ENCODE measurements at regions not wholly inside any gene's neighbourhood (a gene's known extent, or its start where the extent isn't known, plus 50 kb on each side); places are given as distances from the start of the nearest gene placed in this dataset.
"Not testable (repeated sequence)": the region's sequence is repeated elsewhere in the genome, so short reads cannot be mapped to it uniquely, and the experiment has no call there.

DNA sequence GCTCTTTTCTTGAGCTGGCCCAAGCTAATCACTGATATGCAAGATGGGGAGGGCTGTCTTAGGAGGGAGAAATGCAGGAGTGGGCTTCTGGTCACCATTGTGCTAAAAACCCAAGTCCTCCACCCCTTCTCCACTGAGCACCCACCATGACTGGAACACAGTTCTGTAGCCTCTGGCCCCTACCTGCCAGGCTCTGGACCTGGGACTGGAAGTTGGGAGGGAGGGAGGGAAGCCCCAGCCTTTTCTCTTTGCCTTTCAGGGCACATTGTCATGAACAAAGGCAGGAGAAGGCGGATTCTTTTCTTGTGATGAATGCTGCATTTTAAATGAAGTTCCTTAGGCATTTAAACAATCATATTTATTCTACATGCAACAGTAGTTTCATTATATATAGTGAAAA, 559.1 kb upstream of the TRPC7 start:
- DNase-seq (ENCODE audit: low read depth in 2 of 3, low spot score in 2 of 3), result no peak

DNA sequence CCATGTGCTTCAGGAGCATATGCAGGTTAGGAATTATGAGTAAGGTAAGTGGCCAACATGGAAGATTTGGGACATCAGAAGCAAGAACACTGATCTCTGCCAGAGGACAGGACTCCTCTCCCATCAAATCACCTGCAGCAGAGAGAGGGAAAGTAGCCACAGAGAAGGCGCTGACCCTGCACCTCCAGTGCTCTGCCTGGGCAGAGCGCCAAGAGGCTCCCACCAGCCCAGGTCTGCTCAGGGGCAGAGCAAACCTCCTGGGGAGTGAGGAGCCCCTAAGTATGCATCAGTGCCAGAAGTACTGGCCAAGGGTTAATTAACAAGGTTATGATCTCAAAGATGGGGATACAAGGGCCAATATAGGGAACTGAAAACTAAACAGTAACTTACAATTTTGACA, 545.3 kb upstream of the TRPC7 start:
- no peak for DNase-seq (ENCODE audit: low read depth in 2 of 3, low spot score in 2 of 3)

- DNase-seq (ENCODE audit: low read depth in 2 of 3, low spot score in 2 of 3), result no peak
Observed at GRCh38 chr5:136909906-136910305, 544.6 kb upstream of the TRPC7 start.

- DNase-seq (ENCODE audit: low read depth in 2 of 3, low spot score in 2 of 3), result no peak
Observed at GRCh38 chr5:136907371-136907770, 542.0 kb upstream of the TRPC7 start.

DNA sequence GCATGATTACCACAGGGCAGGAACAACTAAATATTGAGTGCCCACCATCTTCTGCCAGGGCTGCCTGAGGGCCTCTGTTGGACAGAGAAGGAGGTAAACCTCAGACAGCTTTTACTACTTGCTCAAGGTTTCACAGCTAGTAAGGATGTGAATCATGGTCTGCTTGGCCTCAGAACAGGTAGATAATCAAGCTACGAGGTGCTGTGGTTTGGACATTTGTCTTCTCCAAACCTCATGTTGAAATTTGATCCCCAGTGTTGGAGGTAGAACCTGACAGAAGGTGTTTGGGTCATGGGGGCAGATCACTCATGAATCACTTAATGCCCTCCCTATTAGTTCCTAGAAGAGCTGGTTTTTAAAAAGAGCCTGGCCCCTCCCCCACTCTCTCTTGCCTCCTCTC, 541.2 kb upstream of the TRPC7 start:
- no peak for DNase-seq (ENCODE audit: low read depth in 2 of 3, low spot score in 2 of 3)

GRCh38 chr5:136905571-136905970, 540.2 kb upstream of the TRPC7 start:
- DNase-seq (ENCODE audit: low read depth in 2 of 3, low spot score in 2 of 3), result no peak

DNA sequence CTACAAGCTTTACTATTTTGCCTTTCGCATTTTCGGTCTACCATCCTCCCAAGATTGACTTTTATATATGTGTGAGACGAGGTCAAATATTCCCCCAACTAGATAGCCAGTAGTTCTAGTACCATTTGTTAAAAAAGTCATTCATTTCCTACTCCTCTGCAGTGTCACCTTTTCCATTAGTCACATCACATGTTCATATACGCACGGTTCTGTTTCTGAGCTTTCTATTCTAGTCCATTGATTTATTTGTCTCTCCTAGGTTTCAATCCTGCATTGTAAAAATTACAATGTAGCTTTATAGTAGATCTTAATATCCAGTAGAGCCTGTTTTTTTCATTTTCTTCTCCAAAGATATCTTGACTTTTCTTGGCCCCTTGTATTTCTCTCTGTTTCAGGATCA, 528.7 kb upstream of the TRPC7 start:
- no peak for DNase-seq (ENCODE audit: low read depth in 2 of 3, low spot score in 2 of 3)

DNA sequence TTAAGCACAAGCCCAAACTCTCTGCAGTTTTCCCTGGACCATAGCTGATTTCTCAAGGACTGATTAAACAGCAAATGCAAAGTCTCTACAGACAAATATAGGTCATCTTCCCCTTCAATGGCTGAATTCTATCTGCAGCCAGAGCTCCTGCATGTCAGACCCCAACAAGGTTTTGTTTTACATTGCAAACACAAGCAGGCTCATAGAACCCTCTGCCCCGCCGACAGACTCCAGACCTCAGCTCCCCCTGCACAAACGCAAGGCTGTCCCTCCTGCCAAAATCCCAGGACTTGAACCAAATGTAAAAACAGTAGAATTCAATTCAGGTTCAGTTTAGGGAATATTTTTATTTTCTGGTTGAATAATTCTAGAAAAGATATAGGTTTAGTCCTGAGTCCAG, 526.7 kb upstream of the TRPC7 start:
- DNase-seq (ENCODE audit: low read depth in 2 of 3, low spot score in 2 of 3), result no peak

- no peak for DNase-seq (ENCODE audit: low read depth in 2 of 3, low spot score in 2 of 3)
Observed at GRCh38 chr5:136891175-136891972, 526.0 kb upstream of the TRPC7 start.

GRCh38 chr5:136890431-136891148, 525.2 kb upstream of the TRPC7 start:
- no peak for DNase-seq (ENCODE audit: low read depth in 2 of 3, low spot score in 2 of 3)

GRCh38 chr5:136886608-136887007, 521.3 kb upstream of the TRPC7 start:
- no peak for DNase-seq (ENCODE audit: low read depth in 2 of 3, low spot score in 2 of 3)

DNA sequence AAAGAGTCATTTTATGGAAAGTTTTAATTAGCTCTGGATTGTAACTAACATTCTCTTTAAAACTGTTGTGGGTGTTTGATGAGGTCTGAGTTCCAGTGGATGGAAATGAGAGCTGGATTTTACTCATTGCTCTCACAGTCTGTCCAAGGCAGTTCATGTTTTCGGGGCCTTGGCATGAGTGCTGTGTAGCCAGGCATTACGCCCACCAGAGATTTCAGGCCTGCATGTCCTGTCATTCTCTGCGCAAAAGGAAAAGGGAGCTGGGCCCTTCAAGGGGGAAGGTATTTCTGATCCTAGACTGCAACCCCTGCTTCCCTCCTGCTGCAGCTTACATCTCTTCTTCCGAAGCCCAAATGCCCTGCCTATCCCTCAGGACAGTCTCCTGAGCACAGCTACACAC, 499.6 kb upstream of the TRPC7 start:
- DNase-seq (ENCODE audit: low read depth in 2 of 3, low spot score in 2 of 3), result no peak

DNA sequence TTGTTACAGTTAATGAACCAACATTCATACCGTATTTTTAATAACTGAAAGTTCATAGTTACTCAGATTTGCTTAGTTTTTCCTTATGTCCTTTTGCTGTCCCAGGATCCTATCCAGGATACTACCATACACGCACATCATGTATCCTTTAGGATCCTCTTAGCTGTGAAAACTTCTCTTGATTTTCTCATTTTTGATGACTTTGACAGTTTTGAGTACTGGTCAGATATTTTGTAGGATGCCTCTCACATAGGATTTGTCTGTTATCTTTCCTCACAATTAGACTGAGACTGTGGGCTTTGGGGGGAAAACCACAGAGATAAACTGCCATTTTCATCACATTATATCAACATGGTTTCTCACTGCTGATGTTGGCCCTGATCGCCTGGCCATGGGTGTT, 491.3 kb upstream of the TRPC7 start:
- DNase-seq (ENCODE audit: low read depth in 2 of 3, low spot score in 2 of 3), result no peak

DNA sequence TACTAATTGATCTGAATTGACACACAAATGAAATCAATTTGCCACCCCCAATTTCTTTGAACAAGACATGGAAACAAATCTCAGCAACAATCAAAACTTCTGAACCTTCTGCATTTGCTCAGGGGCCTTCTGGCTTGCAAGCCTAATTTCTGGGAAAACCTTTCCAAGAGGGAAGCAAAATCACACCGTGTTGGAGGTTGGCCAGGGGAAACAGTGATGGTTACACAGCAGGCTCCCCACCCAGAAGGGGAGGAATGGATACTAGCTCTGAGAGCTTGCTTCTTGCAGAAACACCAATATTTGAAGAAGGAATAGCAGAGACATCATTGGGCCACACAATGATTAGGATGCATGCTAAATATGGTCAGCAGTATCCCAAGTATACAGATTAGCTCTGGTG, 488.6 kb upstream of the TRPC7 start:
- no peak for DNase-seq (ENCODE audit: low read depth in 2 of 3, low spot score in 2 of 3)

DNA sequence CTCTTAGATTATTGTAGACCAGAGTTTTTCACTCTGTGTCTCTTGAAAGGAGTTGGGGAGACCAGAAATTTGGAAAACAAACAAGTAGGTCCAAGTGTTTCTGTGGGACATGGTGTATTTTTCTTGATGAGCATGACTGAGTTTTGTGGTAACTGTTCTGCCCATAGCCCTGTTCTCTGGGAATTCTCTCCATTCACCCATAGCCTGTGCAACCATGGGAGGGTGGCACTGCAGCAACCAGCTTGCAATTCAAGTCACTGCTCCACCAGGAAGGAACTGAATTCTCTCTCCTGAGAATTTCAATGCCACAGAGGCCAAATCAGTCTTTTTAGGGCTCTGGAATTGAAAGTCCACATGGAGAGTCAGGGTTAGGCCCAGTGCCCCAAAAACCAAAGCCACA, 475.3 kb upstream of the TRPC7 start:
- DNase-seq (ENCODE audit: low read depth in 2 of 3, low spot score in 2 of 3), result no peak

DNA sequence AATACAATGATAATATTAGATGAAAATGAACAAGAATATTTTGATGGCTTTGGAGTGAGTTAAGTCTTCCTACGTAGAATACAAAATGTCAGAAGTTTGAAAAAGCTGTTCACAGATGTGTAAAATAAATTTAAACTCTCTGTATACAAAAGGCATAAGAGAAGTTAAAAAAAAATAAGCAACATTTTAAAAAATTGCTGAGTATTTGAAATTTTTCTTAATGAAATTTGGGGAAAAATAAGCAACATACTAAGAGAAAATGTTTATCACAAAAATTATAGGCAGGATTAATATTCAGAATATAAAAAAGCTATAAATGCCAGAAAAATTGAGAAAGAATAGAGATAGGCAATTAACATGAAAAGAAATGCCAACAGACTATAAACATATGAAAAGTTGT, 470.7 kb upstream of the TRPC7 start:
- no peak for DNase-seq (ENCODE audit: low read depth in 2 of 3, low spot score in 2 of 3)

- DNase-seq (ENCODE audit: low read depth in 2 of 3, low spot score in 2 of 3), result no peak
Observed at GRCh38 chr5:136820848-136821247, 455.5 kb upstream of the TRPC7 start.

- no peak for DNase-seq (ENCODE audit: low read depth in 2 of 3, low spot score in 2 of 3)
Observed at GRCh38 chr5:136819526-136820302, 454.4 kb upstream of the TRPC7 start.

DNA sequence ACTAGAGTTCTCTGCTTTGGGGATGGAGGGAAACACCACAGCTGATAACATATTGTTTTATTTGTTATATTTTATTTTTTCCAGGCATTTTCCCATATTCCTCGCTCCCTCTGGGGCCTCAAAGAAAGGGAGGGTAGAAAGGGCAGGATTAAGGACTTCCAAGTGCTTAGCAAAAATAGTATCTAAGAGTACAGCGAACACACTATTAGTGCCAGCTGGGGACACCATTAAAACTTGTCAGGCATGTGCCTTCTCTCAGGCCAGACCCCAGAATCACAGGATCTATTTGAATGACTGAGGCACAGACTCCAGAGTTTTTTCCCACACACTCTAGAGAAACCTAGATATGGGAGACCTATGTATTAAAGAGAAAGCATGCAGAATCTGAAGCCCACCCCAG, 451.0 kb upstream of the TRPC7 start:
- no peak for DNase-seq (ENCODE audit: low read depth in 2 of 3, low spot score in 2 of 3)

DNA sequence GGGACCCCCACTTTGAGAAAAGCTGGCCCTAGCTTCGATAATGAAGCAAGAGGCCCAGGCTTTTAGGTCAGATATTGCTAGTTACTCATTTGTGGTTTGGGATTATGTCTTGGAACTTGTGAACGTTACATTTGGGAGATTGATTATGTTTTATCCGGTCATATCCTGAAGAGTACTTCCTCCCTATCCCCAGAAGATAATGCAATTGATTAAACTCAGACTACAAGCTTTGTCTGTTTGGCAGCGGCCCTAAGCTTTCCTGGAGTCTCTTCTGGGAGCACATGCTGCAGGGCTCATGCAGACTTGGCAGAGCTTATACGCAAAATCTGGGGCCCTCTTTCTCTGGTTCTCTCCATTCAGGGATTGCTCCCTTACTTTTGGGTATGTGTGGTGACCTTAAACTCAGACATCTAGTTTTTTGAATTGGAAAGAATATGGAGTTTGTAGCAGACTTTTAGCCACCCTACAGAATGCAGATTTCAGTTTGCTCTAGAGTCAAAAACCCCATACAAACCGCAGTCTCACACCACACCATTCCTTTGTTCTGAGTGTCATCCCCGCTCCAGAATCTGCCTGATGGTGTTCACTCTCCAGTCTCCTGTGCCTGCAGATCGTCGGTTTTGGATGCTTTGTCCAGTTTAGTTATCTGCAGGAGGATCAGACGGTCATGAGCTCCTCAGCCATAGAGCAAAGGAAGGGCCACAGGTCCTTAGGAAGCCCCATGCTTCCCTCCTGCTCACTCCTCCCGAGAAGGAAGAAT, 449.5 kb upstream of the TRPC7 start:
- no peak for DNase-seq (ENCODE audit: low read depth in 2 of 3, low spot score in 2 of 3)

GRCh38 chr5:136812270-136812669, 446.9 kb upstream of the TRPC7 start:
- DNase-seq (ENCODE audit: low read depth in 2 of 3, low spot score in 2 of 3), result not testable (repeated sequence)

Data from hematopoietic multipotent progenitor cell (in vitro differentiated cells).